ENCODE measurements at regions not wholly inside any gene's neighbourhood (a gene's known extent, or its start where the extent isn't known, plus 50 kb on each side); places are given as distances from the start of the nearest gene placed in this dataset.
"Not testable (repeated sequence)": the region's sequence is repeated elsewhere in the genome, so short reads cannot be mapped to it uniquely, and the experiment has no call there.

- H3K4me3 ChIP-seq (ENCODE audit: low read depth, low read length): no peak overlapping the region
- H3K27me3 ChIP-seq (ENCODE audit: control insufficient read depth, insufficient read depth, low read length): no peaks in the 10 kb centered on the region
- H3K36me3 ChIP-seq (ENCODE audit: control insufficient read depth, insufficient read depth, low read length): no peaks in the 10 kb centered on the region
- DNase-seq (ENCODE audit: low read depth): no peak
- no peak for TF ChIP-seq CTCF (IDR thresholded peaks at IDR 0.05; ENCODE audit: insufficient read depth, low read length, poor library complexity, severe bottlenecking)
These were observed 249.1 kb downstream of the ADGRD1 start for GRCh38 chr12:131202592-131203378.

DNA sequence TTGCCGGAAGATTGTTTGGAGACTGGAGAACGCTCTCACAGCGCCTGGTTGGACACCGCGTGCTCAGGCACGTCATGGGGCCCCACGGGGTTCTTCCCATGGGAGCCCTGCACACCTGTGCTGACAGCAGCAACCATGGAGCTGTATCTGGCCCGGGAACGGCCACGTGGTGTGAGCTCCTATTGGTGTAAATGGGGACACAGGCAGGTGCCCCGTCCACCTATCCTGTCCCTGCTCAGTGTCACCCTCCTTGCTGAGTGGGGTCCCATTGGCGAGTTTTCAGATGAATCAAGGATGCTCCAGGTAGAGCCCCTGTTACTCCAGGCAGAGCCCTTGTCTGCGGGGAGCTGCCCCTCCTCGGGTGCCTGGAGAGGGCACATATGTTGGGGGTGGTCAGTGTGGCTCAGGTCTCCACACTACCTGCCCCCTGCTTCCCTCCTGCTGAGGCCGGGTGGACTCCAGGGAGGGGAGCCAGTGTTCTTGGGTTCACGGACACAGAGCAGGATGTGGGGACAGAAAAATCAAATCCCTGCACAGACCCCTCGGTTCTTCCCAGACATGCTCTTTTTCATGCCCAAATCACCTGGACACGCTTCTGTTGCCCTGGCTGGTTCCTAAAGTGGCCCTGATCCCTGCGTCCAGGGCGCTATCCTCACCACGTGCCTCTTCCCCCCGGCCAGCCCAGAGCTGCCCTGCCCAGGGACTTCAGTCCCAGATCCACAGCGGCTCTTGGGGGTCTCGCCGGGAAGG, 250.1 kb downstream of the ADGRD1 start:
- DNase-seq (ENCODE audit: low read depth): no peak
- no peaks in the 10 kb centered on the region for H3K27me3 ChIP-seq (ENCODE audit: control insufficient read depth, insufficient read depth, low read length)
- no peak for TF ChIP-seq CTCF (IDR thresholded peaks at IDR 0.05; ENCODE audit: insufficient read depth, low read length, poor library complexity, severe bottlenecking)
- no peaks in the 10 kb centered on the region for H3K36me3 ChIP-seq (ENCODE audit: control insufficient read depth, insufficient read depth, low read length)
- H3K4me3 ChIP-seq (ENCODE audit: low read depth, low read length): no peak overlapping the region

DNA sequence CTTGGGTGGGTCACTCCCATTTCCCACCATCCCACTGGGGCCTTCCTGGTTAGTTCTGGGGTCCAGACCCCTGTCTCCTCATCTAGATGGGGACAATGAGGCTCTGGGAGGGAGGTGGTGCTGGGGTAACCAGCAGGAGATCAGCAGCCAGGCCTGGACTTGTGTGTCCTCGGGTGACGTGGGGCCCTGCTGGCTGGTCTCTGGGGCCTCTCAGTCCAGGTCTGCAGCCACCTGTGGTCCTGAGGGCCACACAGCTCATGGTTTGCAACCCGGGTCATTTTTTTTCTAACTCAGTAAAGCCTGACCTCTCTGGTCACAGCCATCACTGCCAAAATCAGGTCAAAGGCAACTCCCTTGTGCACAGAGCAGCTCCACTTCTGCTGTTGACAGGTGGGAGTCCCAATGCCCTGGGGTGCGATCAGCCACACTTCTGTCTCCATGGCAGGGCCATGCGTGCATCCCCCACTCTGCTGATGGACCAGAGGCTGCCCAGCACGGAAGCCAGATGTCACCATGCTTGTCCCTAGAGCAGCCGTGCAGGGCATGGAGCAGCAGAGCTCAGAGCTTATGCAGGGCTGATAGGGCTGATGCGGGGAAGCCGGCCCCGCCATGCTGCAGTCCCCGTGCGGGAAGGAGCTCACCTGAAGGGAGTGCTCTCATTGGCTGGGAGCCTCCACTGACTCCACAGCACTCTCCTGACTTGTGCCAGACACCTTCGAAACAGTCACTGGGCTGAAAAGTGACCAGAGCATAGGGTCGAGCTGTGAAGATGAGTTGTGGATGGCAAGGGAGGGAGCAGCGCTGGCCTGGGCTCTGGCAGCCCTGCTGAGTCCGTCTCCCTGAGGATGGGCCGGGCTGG, 250.9 kb downstream of the ADGRD1 start:
- Histone ChIP-seq H3K27me3 (ENCODE audit: control insufficient read depth, insufficient read depth, low read length) (no peaks in the 10 kb centered on the region), H3K36me3 (ENCODE audit: control insufficient read depth, insufficient read depth, low read length) (no peaks in the 10 kb centered on the region), H3K4me3 (ENCODE audit: low read depth, low read length) (no peak overlapping the region)
- DNase-seq (ENCODE audit: low read depth): no peak
- TF ChIP-seq CTCF (IDR thresholded peaks at IDR 0.05; ENCODE audit: insufficient read depth, low read length, poor library complexity, severe bottlenecking): no peak

GRCh38 chr12:131205275-131205933, 251.7 kb downstream of the ADGRD1 start:
- not testable (repeated sequence) for DNase-seq (ENCODE audit: low read depth); H3K4me3 ChIP-seq (ENCODE audit: low read depth, low read length); H3K27me3 ChIP-seq (ENCODE audit: control insufficient read depth, insufficient read depth, low read length); H3K36me3 ChIP-seq (ENCODE audit: control insufficient read depth, insufficient read depth, low read length)

DNA sequence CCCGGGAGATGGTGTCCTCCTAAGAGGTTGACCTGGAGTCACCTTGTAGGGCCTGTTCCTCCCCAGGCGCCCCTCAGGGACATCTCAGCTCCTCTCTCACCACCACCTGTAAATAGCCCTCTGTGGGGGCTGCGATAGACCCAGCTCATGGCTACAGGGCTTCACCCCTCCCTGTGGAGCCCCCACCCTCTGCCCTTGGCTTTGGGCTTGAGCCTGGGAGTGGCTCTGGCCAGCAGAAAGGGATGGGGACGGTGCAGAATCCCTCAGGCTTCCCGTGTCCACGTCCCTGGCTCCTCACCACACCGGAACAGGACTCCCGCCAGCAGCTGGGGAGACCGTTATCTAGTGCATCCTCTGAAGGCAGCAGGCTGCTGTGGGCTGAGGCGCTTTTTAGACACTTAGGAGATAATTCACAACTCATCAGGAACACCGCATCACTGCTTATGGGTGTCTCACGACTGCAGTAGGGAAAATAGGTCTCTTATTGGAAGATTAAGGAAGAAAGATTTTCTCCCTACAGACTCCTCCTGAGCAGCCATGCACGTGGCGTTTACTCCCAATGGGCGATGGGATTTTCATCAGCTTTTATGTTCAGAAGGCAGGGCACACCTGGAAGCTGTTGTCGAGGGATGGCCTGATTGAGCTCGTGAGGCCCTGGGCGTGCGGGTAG, 253.1 kb downstream of the ADGRD1 start:
- H3K27me3 ChIP-seq (ENCODE audit: control insufficient read depth, insufficient read depth, low read length); H3K4me3 ChIP-seq (ENCODE audit: low read depth, low read length); H3K36me3 ChIP-seq (ENCODE audit: control insufficient read depth, insufficient read depth, low read length); DNase-seq (ENCODE audit: low read depth): not testable (repeated sequence)

DNA sequence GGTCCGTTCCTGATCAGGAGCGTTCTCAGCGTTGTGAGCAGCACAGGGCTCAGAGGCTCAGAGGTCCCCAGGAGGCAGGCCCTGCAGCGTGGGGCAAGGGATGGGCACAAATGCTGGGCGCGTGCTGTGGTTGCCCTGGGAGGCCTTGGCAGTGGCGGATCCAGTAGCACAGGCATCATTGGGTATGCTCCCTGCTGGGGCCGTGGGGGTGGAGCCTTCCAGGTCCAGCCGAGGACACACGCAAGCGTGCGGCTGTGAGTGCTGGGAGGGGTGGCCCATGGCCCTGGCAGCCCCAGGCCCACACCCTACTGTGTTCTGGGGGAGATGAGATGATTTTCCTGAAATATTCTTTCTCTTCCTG, 253.6 kb downstream of the ADGRD1 start:
- H3K4me3 ChIP-seq (ENCODE audit: low read depth, low read length); H3K36me3 ChIP-seq (ENCODE audit: control insufficient read depth, insufficient read depth, low read length); DNase-seq (ENCODE audit: low read depth); H3K27me3 ChIP-seq (ENCODE audit: control insufficient read depth, insufficient read depth, low read length): not testable (repeated sequence)

- not testable (repeated sequence) for H3K36me3 ChIP-seq (ENCODE audit: control insufficient read depth, insufficient read depth, low read length); DNase-seq (ENCODE audit: low read depth); H3K4me3 ChIP-seq (ENCODE audit: low read depth, low read length); H3K27me3 ChIP-seq (ENCODE audit: control insufficient read depth, insufficient read depth, low read length)
These were observed 254.1 kb downstream of the ADGRD1 start for GRCh38 chr12:131207841-131208240.
